Liver (tissue), 8 donors: ENCODE measurements at regions not wholly inside any gene's neighbourhood (a gene's known extent, or its start where the extent isn't known, plus 50 kb on each side); places are given as distances from the start of the nearest gene placed in this dataset.

Experiments used
- DNase-seq: peaks from one replicate; pipeline ENCODE4 v3.0.0-alpha.2; 2017; ENCODE audit warnings: low spot score
- H3K27ac ChIP-seq, 2 donors: one replicate each; pipeline ENCODE4 v1.7.0; 2013; ENCODE audit warnings: inconsistent platforms in 2 of 2, low read length in 2 of 2, control low read depth in 1 of 2, low read depth in 1 of 2, mild to moderate bottlenecking in 1 of 2
- H3K27me3 ChIP-seq, 4 donors: one replicate each; pipeline versions ENCODE4 v1.6.1 to v1.7.0; 2013; ENCODE audit warnings: low read length in 3 of 4, inconsistent platforms in 1 of 4, mild to moderate bottlenecking in 1 of 4, moderate library complexity in 1 of 4; ENCODE audit not compliant: control insufficient read depth in 4 of 4, insufficient read depth in 4 of 4
- H3K36me3 ChIP-seq, 4 donors: one replicate each; pipeline versions ENCODE4 v1.6.1 to v1.7.0; 2013; ENCODE audit warnings: low read length in 3 of 4, mild to moderate bottlenecking in 3 of 4, low read depth in 1 of 4, moderate library complexity in 1 of 4; ENCODE audit not compliant: control insufficient read depth in 4 of 4, insufficient read depth in 3 of 4
- H3K4me1 ChIP-seq, 4 donors: one replicate each; pipeline versions ENCODE4 v1.6.1 to v1.7.0; 2013; ENCODE audit warnings: low read length in 3 of 4, mild to moderate bottlenecking in 3 of 4, moderate library complexity in 1 of 4; ENCODE audit not compliant: control insufficient read depth in 4 of 4, insufficient read depth in 4 of 4
- H3K4me3 ChIP-seq, 3 donors: one replicate each; pipeline versions ENCODE4 v1.6.1 to v1.7.0; 2013; ENCODE audit warnings: low read length in 3 of 3, control low read depth in 1 of 3, low read depth in 1 of 3, mild to moderate bottlenecking in 1 of 3
- H3K9ac ChIP-seq, 2 donors: one replicate each; pipeline ENCODE4 v1.7.0; 2013; ENCODE audit warnings: low read length in 2 of 2, mild to moderate bottlenecking in 2 of 2, moderate library complexity in 2 of 2, control low read depth in 1 of 2, low read depth in 1 of 2
- H3K9me3 ChIP-seq, 4 donors: one replicate each; pipeline versions ENCODE4 v1.6.1 to v1.7.0; 2013; ENCODE audit warnings: low read length in 3 of 4; ENCODE audit not compliant: control insufficient read depth in 4 of 4
- EGR1 ChIP-seq, 2 donors: IDR thresholded peaks; 2 replicates each; pipeline ENCODE4 v1.6.1; 2016 to 2018; ENCODE audit warnings: antibody characterized with exemption in 2 of 2, low read depth in 2 of 2
- FOXA1 ChIP-seq: IDR thresholded peaks from 2 replicates; pipeline ENCODE4 v1.6.1; 2016; ENCODE audit warnings: antibody characterized with exemption
- GABPA ChIP-seq, 2 donors: IDR thresholded peaks in 1 of 2; conservative IDR thresholded peaks in 1 of 2; 2 replicates each; pipeline ENCODE4 v1.6.1; 2016; ENCODE audit warnings: antibody characterized with exemption in 2 of 2, mild to moderate bottlenecking in 1 of 2, moderate library complexity in 1 of 2
- HNF4A ChIP-seq, 2 donors: conservative IDR thresholded peaks; 2 replicates each; pipeline ENCODE4 v1.6.1; 2016; ENCODE audit warnings: antibody characterized with exemption in 2 of 2, mild to moderate bottlenecking in 2 of 2
- HNF4G ChIP-seq: IDR thresholded peaks from 2 replicates; pipeline ENCODE4 v1.6.1; 2016; ENCODE audit warnings: antibody characterized with exemption
- JUND ChIP-seq, 2 donors: IDR thresholded peaks; 2 replicates each; pipeline ENCODE4 v1.6.1; 2016; ENCODE audit warnings: antibody characterized with exemption in 2 of 2
- NR2F2 ChIP-seq: IDR thresholded peaks from 2 replicates; pipeline ENCODE4 v1.6.1; 2016; ENCODE audit warnings: antibody characterized with exemption
- RAD21 ChIP-seq, 2 donors: IDR thresholded peaks; 2 replicates each; pipeline ENCODE4 v1.6.1; 2016; ENCODE audit warnings: antibody characterized with exemption in 2 of 2, mild to moderate bottlenecking in 2 of 2
- REST ChIP-seq: IDR thresholded peaks from 2 replicates; pipeline ENCODE4 v1.6.1; 2016; ENCODE audit warnings: antibody characterized with exemption, mild to moderate bottlenecking
- RXRA ChIP-seq, 2 donors: IDR thresholded peaks; 2 replicates each; pipeline ENCODE4 v1.6.1; 2017 to 2018; ENCODE audit warnings: antibody characterized with exemption in 2 of 2, mild to moderate bottlenecking in 1 of 2
- SP1 ChIP-seq: IDR thresholded peaks from 2 replicates; pipeline ENCODE4 v1.6.1; 2018; ENCODE audit warnings: antibody characterized with exemption, mild to moderate bottlenecking
- YY1 ChIP-seq: IDR thresholded peaks from 2 replicates; pipeline ENCODE4 v1.6.1; 2016; ENCODE audit warnings: antibody characterized with exemption, mild to moderate bottlenecking
- WGBS: extraction: QIAGEN DNeasy Blood & Tissue Kit; methylation state at CpG from one replicate; pipeline ENCODE4 v1.1.7; 2013; 5-methylcytosine and 5-hydroxymethylcytosine counted together
- TF ChIP-seq, protein P1 (sequence below): fragments of 150-350 bp; IDR thresholded peaks from 2 replicates; pipeline ENCODE4 v1.5.1; 2017; ENCODE audit warnings: improper control_type of control experiment, low read depth, low read length; ENCODE audit not compliant: missing input control
- TF ChIP-seq, protein P2 (sequence below): IDR thresholded peaks from 2 replicates; pipeline ENCODE4 v1.6.1; 2016; ENCODE audit warnings: antibody characterized with exemption
- TF ChIP-seq, protein P3 (sequence below): IDR thresholded peaks from 2 replicates; pipeline ENCODE4 v1.6.1; 2016; ENCODE audit warnings: antibody characterized with exemption
- donor health status: healthy.
- donor health status: healthy.
- donor health status: healthy.
- donor health status: healthy.
- donor health status: healthy.

GRCh38 chr6:169388395-169389166 lies 134.9 kb upstream of the THBS2 start:
- TF ChIP-seq, protein P1, sequence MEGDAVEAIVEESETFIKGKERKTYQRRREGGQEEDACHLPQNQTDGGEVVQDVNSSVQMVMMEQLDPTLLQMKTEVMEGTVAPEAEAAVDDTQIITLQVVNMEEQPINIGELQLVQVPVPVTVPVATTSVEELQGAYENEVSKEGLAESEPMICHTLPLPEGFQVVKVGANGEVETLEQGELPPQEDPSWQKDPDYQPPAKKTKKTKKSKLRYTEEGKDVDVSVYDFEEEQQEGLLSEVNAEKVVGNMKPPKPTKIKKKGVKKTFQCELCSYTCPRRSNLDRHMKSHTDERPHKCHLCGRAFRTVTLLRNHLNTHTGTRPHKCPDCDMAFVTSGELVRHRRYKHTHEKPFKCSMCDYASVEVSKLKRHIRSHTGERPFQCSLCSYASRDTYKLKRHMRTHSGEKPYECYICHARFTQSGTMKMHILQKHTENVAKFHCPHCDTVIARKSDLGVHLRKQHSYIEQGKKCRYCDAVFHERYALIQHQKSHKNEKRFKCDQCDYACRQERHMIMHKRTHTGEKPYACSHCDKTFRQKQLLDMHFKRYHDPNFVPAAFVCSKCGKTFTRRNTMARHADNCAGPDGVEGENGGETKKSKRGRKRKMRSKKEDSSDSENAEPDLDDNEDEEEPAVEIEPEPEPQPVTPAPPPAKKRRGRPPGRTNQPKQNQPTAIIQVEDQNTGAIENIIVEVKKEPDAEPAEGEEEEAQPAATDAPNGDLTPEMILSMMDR, result no peak
- TF ChIP-seq YY1 (no peak), RAD21 (IDR thresholded peaks at IDR 0.05) (no peak), HNF4A (conservative IDR thresholded peaks at IDR 0.05) (no peak), SP1 (no peak), REST (no peak), RXRA (IDR thresholded peaks at IDR 0.05) (no peak), NR2F2 (no peak), JUND (IDR thresholded peaks at IDR 0.05) (no peak), HNF4G (no peak), FOXA1 (no peak), EGR1 (IDR thresholded peaks at IDR 0.05; ENCODE audit: low read depth in 2 of 2) (no peak)
- TF ChIP-seq, protein P2, sequence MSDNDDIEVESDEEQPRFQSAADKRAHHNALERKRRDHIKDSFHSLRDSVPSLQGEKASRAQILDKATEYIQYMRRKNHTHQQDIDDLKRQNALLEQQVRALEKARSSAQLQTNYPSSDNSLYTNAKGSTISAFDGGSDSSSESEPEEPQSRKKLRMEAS, result no peak
- TF ChIP-seq, protein P3, sequence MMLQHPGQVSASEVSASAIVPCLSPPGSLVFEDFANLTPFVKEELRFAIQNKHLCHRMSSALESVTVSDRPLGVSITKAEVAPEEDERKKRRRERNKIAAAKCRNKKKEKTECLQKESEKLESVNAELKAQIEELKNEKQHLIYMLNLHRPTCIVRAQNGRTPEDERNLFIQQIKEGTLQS, result no peak
- Histone ChIP-seq H3K36me3 (no peaks in the 10 kb centered on the region), H3K27ac (no peak overlapping the region), H3K4me1 (no peaks in the 10 kb centered on the region), H3K9ac (no peak overlapping the region), H3K9me3 (peaks cover 4 to 15% (median 13%) of the 10 kb centered on the region in 4 donors), H3K4me3 (no peak overlapping the region), H3K27me3 (no peaks in the 10 kb centered on the region)
- DNase-seq, result no peak
- WGBS, result 71% methylated on average over 20 of the region's 20 CpGs

GRCh38 chr6:169387809-169388383 lies 134.2 kb upstream of the THBS2 start:
- Histone ChIP-seq H3K9me3 (peaks cover 4 to 14% (median 13%) of the 10 kb centered on the region in 4 donors), H3K36me3 (no peaks in the 10 kb centered on the region), H3K9ac (no peak overlapping the region), H3K27me3 (no peaks in the 10 kb centered on the region), H3K4me3 (no peak overlapping the region), H3K27ac (no peak overlapping the region), H3K4me1 (no peaks in the 10 kb centered on the region)
- TF ChIP-seq RAD21 (IDR thresholded peaks at IDR 0.05), result no peak
- no peak for TF ChIP-seq GABPA (IDR thresholded peaks at IDR 0.05 in 1 of 2, conservative IDR thresholded peaks at IDR 0.05 in 1 of 2)
- TF ChIP-seq RXRA (IDR thresholded peaks at IDR 0.05), result no peak
- TF ChIP-seq JUND (IDR thresholded peaks at IDR 0.05), result no peak
- TF ChIP-seq EGR1 (IDR thresholded peaks at IDR 0.05; ENCODE audit: low read depth in 2 of 2), result no peak
- 77% methylated on average over 9 of the region's 9 CpGs for WGBS
- DNase-seq, result no peak
